ENCODE measurements at regions not wholly inside any gene's neighbourhood (a gene's known extent, or its start where the extent isn't known, plus 50 kb on each side); places are given as distances from the start of the nearest gene placed in this dataset.

DNA sequence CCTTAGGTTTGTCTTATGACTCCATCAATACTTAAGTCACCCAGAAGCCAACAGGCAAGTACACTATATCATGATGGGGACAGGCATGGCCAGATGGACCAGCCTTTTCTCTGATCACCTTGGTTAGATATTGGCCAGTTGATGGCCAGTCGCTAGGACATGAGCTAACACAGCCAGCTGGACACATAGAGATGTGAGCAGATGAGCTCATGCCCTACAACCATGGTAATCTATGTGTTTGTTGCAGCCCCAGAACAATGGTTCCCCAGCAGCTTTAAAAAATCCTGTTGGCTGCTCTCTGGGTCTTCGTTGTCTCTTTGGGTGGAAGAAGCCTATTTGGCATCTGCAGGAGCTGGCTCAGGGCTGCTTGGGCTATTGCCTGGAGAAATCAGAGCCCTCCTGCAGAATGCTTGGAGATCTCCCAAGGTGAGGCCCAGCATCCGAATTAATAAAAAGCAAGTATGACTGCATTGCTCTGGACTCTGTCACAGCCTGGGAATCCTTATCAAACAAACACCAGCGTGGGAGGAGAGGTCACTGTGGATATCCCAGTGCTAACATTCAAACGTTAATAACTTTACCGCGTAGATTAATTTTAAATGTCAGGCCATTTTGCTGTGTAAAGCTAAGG is 62.3 kb upstream of the KLHL29 start:
- H3K27me3 ChIP-seq (ENCODE audit: control insufficient read depth in 2 of 2, insufficient read depth in 2 of 2, low read length in 2 of 2) = no peaks in the 10 kb centered on the region
- no peaks in the 10 kb centered on the region for H3K4me1 ChIP-seq (ENCODE audit: control insufficient read depth in 2 of 2, insufficient read depth in 2 of 2, low read length in 2 of 2)
- H3K9ac ChIP-seq (ENCODE audit: low read depth in 1 of 2, low read length in 2 of 2) = no peak overlapping the region
- no peaks in the 10 kb centered on the region for H3K36me3 ChIP-seq (ENCODE audit: control insufficient read depth in 2 of 2, insufficient read depth in 2 of 2, low read length in 2 of 2)
- H3K9me3 ChIP-seq (ENCODE audit: control insufficient read depth in 2 of 2, low read length in 2 of 2) = no peaks in the 10 kb centered on the region
- H3K27ac ChIP-seq (ENCODE audit: low read depth in 2 of 2, low read length in 2 of 2) = no peak overlapping the region
- H3K4me3 ChIP-seq (ENCODE audit: low read length in 2 of 2) = no peak overlapping the region

DNA sequence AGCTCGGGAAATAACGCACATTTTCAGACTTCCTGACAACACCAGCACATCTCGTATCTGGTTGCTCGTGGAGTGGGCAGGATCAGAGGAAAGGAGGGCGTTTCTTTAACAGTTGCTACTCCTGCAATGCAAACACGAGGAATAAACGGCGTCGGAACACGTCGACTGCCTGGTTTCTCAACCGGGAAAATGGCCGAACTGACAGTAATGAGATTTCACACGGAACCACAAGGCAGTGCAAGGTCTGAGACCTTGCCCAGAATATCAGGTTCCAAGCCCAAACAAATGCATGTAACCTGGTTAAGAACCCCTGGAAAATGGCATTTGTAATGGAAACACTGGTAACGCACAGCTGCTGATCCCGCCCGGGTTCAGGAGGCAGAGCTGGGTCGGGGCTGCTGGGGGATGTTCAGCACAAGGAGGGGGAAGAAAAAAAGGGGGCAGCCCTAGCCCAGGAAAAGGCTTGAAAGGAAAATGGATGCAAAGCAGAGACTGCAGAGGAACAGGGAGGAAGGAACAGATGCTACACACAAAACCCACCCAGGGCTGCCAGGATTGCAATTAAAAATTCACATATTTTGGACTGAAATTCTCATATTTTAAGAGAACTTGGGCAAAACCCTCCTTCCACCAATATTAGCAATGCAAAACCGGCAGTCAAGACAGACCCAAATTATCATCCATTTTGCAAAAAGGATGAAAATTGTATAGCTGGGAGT is 61.6 kb upstream of the KLHL29 start:
- Histone ChIP-seq H3K9me3 (ENCODE audit: control insufficient read depth in 2 of 2, low read length in 2 of 2) (no peaks in the 10 kb centered on the region), H3K27me3 (ENCODE audit: control insufficient read depth in 2 of 2, insufficient read depth in 2 of 2, low read length in 2 of 2) (no peaks in the 10 kb centered on the region), H3K27ac (ENCODE audit: low read depth in 2 of 2, low read length in 2 of 2) (no peak overlapping the region), H3K4me3 (ENCODE audit: low read length in 2 of 2) (no peak overlapping the region), H3K9ac (ENCODE audit: low read depth in 1 of 2, low read length in 2 of 2) (no peak overlapping the region), H3K36me3 (ENCODE audit: control insufficient read depth in 2 of 2, insufficient read depth in 2 of 2, low read length in 2 of 2) (no peaks in the 10 kb centered on the region), H3K4me1 (ENCODE audit: control insufficient read depth in 2 of 2, insufficient read depth in 2 of 2, low read length in 2 of 2) (no peaks in the 10 kb centered on the region)

DNA sequence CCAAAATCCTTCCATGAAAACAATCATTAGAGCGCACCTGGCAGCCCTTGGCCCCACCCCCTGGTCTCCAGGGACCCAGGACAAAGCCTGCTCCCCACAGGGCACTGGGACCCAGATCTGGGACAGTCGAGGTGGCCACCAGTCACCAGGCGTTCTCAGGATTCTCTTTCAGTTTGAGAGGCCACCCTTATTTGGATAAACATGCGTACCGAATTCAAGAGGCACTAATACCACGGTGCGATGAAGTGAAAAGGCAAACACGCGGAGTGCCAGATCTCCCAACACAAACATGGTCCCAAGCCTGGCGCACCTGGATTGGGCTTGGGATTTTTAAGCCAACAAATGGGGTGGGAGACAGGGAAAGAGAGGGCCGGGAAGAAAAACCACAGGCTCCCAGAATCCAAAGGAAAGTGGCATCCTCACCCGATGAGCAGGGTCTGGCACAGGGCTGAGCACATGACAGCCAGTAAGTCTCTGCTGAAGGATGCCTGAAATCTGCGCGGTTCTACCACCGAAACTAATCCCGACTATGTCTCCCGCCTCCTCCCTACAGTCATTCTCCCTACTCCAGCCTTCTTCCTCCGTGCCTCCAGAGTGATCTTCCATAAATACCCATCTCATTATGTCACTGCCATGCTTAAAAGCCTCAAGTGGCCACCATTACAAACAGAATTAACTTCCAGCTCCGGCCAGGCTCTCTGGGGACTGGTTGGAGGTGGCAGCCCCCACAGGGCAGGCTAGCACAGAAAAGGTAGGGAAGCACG is 60.9 kb upstream of the KLHL29 start:
- H3K4me3 ChIP-seq (ENCODE audit: low read length in 2 of 2) = no peak overlapping the region
- H3K36me3 ChIP-seq (ENCODE audit: control insufficient read depth in 2 of 2, insufficient read depth in 2 of 2, low read length in 2 of 2) = no peaks in the 10 kb centered on the region
- H3K9me3 ChIP-seq (ENCODE audit: control insufficient read depth in 2 of 2, low read length in 2 of 2) = no peaks in the 10 kb centered on the region
- no peaks in the 10 kb centered on the region for H3K4me1 ChIP-seq (ENCODE audit: control insufficient read depth in 2 of 2, insufficient read depth in 2 of 2, low read length in 2 of 2)
- no peaks in the 10 kb centered on the region for H3K27me3 ChIP-seq (ENCODE audit: control insufficient read depth in 2 of 2, insufficient read depth in 2 of 2, low read length in 2 of 2)
- no peak overlapping the region for H3K9ac ChIP-seq (ENCODE audit: low read depth in 1 of 2, low read length in 2 of 2)
- H3K27ac ChIP-seq (ENCODE audit: low read depth in 2 of 2, low read length in 2 of 2) = no peak overlapping the region

DNA sequence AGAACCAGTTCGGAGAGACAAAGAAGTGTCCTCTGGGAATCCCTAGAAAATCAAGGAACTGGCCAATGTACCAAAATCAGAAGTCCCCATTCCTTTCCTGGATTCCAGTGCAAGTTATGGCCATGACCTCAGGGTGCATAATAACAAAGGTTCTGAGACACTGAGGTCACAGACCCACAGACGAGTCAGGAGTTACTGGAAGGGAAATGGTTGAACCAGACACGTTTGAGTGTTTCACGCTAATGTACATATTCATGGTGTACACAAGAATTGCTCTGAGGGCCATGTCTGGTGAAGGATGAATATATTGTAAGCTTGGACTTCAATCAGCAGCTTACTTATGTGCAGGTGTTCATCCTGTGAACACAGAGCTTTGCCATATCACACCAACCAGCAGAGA is 58.6 kb upstream of the KLHL29 start:
- Histone ChIP-seq H3K4me1 (ENCODE audit: control insufficient read depth in 2 of 2, insufficient read depth in 2 of 2, low read length in 2 of 2) (no peaks in the 10 kb centered on the region), H3K9me3 (ENCODE audit: control insufficient read depth in 2 of 2, low read length in 2 of 2) (no peaks in the 10 kb centered on the region), H3K9ac (ENCODE audit: low read depth in 1 of 2, low read length in 2 of 2) (no peak overlapping the region), H3K4me3 (ENCODE audit: low read length in 2 of 2) (no peak overlapping the region), H3K27ac (ENCODE audit: low read depth in 2 of 2, low read length in 2 of 2) (no peak overlapping the region), H3K36me3 (ENCODE audit: control insufficient read depth in 2 of 2, insufficient read depth in 2 of 2, low read length in 2 of 2) (no peaks in the 10 kb centered on the region), H3K27me3 (ENCODE audit: control insufficient read depth in 2 of 2, insufficient read depth in 2 of 2, low read length in 2 of 2) (no peaks in the 10 kb centered on the region)

GRCh38 chr2:23327416-23327815 is 57.6 kb upstream of the KLHL29 start:
- Histone ChIP-seq H3K36me3 (ENCODE audit: control insufficient read depth in 2 of 2, insufficient read depth in 2 of 2, low read length in 2 of 2) (no peaks in the 10 kb centered on the region), H3K9me3 (ENCODE audit: control insufficient read depth in 2 of 2, low read length in 2 of 2) (no peaks in the 10 kb centered on the region), H3K27ac (ENCODE audit: low read depth in 2 of 2, low read length in 2 of 2) (no peak overlapping the region), H3K9ac (ENCODE audit: low read depth in 1 of 2, low read length in 2 of 2) (no peak overlapping the region), H3K4me3 (ENCODE audit: low read length in 2 of 2) (no peak overlapping the region), H3K27me3 (ENCODE audit: control insufficient read depth in 2 of 2, insufficient read depth in 2 of 2, low read length in 2 of 2) (no peaks in the 10 kb centered on the region), H3K4me1 (ENCODE audit: control insufficient read depth in 2 of 2, insufficient read depth in 2 of 2, low read length in 2 of 2) (no peaks in the 10 kb centered on the region)

DNA sequence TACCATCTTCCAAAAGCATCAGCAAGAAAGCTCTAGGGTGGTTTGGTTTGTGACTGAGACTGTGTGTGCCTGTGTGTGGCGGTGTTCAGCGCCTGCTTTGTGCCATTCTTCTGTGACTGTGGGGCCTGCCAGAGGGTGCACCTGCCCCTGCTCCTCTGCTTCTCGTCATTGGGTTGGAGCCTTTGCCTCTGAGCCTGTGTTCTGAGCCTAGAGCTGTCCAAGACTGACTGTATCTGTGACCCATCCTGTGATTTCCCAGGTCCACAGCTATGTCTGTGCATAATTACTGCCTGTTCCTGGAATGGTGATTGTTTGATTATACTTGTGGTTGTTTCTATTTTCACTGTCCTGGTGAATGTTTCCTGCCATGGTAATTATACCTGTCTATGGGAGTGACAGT is 57.1 kb upstream of the KLHL29 start:
- H3K4me3 ChIP-seq (ENCODE audit: low read length in 2 of 2) = no peak overlapping the region
- no peaks in the 10 kb centered on the region for H3K4me1 ChIP-seq (ENCODE audit: control insufficient read depth in 2 of 2, insufficient read depth in 2 of 2, low read length in 2 of 2)
- H3K27ac ChIP-seq (ENCODE audit: low read depth in 2 of 2, low read length in 2 of 2) = no peak overlapping the region
- no peaks in the 10 kb centered on the region for H3K36me3 ChIP-seq (ENCODE audit: control insufficient read depth in 2 of 2, insufficient read depth in 2 of 2, low read length in 2 of 2)
- no peak overlapping the region for H3K9ac ChIP-seq (ENCODE audit: low read depth in 1 of 2, low read length in 2 of 2)
- no peaks in the 10 kb centered on the region for H3K27me3 ChIP-seq (ENCODE audit: control insufficient read depth in 2 of 2, insufficient read depth in 2 of 2, low read length in 2 of 2)
- no peaks in the 10 kb centered on the region for H3K9me3 ChIP-seq (ENCODE audit: control insufficient read depth in 2 of 2, low read length in 2 of 2)

DNA sequence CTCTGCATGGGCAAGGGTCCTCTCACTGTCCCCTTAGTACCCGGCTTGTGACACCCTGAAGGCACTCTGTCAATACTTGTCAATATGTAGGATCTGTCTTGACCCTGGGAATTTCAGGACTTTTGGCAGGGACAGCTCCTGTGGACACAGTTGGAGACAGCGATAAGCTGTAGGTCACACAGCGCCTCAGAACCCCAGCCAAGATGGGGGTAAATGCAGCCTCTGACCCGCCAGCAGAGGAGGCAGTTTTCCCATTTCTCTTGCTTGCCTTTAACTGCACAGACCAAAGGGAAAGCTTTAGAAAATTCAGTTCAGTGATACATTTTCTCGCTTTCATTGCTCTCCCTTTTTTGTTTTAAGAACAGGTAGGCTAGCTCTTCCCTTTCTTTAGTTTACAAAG is 54.8 kb upstream of the KLHL29 start:
- Histone ChIP-seq H3K27me3 (ENCODE audit: control insufficient read depth in 2 of 2, insufficient read depth in 2 of 2, low read length in 2 of 2) (no peaks in the 10 kb centered on the region), H3K9me3 (ENCODE audit: control insufficient read depth in 2 of 2, low read length in 2 of 2) (no peaks in the 10 kb centered on the region), H3K9ac (ENCODE audit: low read depth in 1 of 2, low read length in 2 of 2) (no peak overlapping the region)

More for the DNA sequence above, 54.8 kb upstream of the KLHL29 start:
- H3K4me1 ChIP-seq (ENCODE audit: control insufficient read depth in 2 of 2, insufficient read depth in 2 of 2, low read length in 2 of 2) = no peaks in the 10 kb centered on the region
- H3K4me3 ChIP-seq (ENCODE audit: low read length in 2 of 2) = no peak overlapping the region
- no peaks in the 10 kb centered on the region for H3K36me3 ChIP-seq (ENCODE audit: control insufficient read depth in 2 of 2, insufficient read depth in 2 of 2, low read length in 2 of 2)
- no peak overlapping the region for H3K27ac ChIP-seq (ENCODE audit: low read depth in 2 of 2, low read length in 2 of 2)

Data from mucosa of rectum (tissue), 2 donors.